ENCODE measurements at regions not wholly inside any gene's neighbourhood (a gene's known extent, or its start where the extent isn't known, plus 50 kb on each side); places are given as distances from the start of the nearest gene placed in this dataset.
"Not testable (repeated sequence)": the region's sequence is repeated elsewhere in the genome, so short reads cannot be mapped to it uniquely, and the experiment has no call there.

GRCh38 chr10:33783078-33783477 lies 448.6 kb upstream of the NRP1 start:
- Mint-ChIP-seq H3K36me3 (ENCODE audit: low read depth) (no peaks in the 10 kb centered on the region), H3K27ac (no peak overlapping the region)

GRCh38 chr10:33781606-33782395 lies 447.3 kb upstream of the NRP1 start:
- Mint-ChIP-seq H3K4me3 (no peak overlapping the region), H3K27me3 (ENCODE audit: low read depth) (no peaks in the 10 kb centered on the region), H3K36me3 (ENCODE audit: low read depth) (no peaks in the 10 kb centered on the region), H3K9me3 (peaks cover under 1% of the 10 kb centered on the region), H3K4me1 (ENCODE audit: low read depth) (no peaks in the 10 kb centered on the region), H3K27ac (no peak overlapping the region)

More at GRCh38 chr10:33783078-33783477, 448.6 kb upstream of the NRP1 start:
- Mint-ChIP-seq H3K9me3 (no peaks in the 10 kb centered on the region), H3K4me3 (no peak overlapping the region), H3K27me3 (ENCODE audit: low read depth) (no peaks in the 10 kb centered on the region), H3K4me1 (ENCODE audit: low read depth) (no peaks in the 10 kb centered on the region)

- no peaks in the 10 kb centered on the region for H3K4me1 Mint-ChIP-seq (ENCODE audit: low read depth)
- H3K27ac Mint-ChIP-seq = no peak overlapping the region
- no peak overlapping the region for H3K4me3 Mint-ChIP-seq
- H3K27me3 Mint-ChIP-seq (ENCODE audit: low read depth) = no peaks in the 10 kb centered on the region
- no peaks in the 10 kb centered on the region for H3K36me3 Mint-ChIP-seq (ENCODE audit: low read depth)
- H3K9me3 Mint-ChIP-seq = peaks cover 5% of the 10 kb centered on the region
Observed at GRCh38 chr10:33780961-33781360, 446.5 kb upstream of the NRP1 start.

GRCh38 chr10:33777223-33777622 lies 442.8 kb upstream of the NRP1 start:
- peaks cover 5% of the 10 kb centered on the region for H3K9me3 Mint-ChIP-seq
- peaks cover 3% of the 10 kb centered on the region for H3K4me1 Mint-ChIP-seq (ENCODE audit: low read depth)
- H3K27me3 Mint-ChIP-seq (ENCODE audit: low read depth) = peaks cover 3% of the 10 kb centered on the region
- H3K36me3 Mint-ChIP-seq (ENCODE audit: low read depth) = no peaks in the 10 kb centered on the region
- no peak overlapping the region for H3K27ac Mint-ChIP-seq
- H3K4me3 Mint-ChIP-seq = no peak overlapping the region

GRCh38 chr10:33776419-33777070 lies 442.1 kb upstream of the NRP1 start:
- Mint-ChIP-seq H3K9me3 (peaks cover 5% of the 10 kb centered on the region), H3K36me3 (ENCODE audit: low read depth) (no peaks in the 10 kb centered on the region), H3K27me3 (ENCODE audit: low read depth) (peaks cover 5% of the 10 kb centered on the region), H3K27ac (no peak overlapping the region), H3K4me1 (ENCODE audit: low read depth) (peaks cover 3% of the 10 kb centered on the region), H3K4me3 (no peak overlapping the region)

GRCh38 chr10:33774857-33775256 lies 440.4 kb upstream of the NRP1 start:
- Mint-ChIP-seq H3K4me3 (no peak overlapping the region), H3K4me1 (ENCODE audit: low read depth) (peaks cover 3% of the 10 kb centered on the region), H3K9me3 (peaks cover 5% of the 10 kb centered on the region), H3K27me3 (ENCODE audit: low read depth) (peaks cover 5% of the 10 kb centered on the region), H3K27ac (no peak overlapping the region), H3K36me3 (ENCODE audit: low read depth) (no peaks in the 10 kb centered on the region)

- Mint-ChIP-seq H3K9me3 (peaks cover 5% of the 10 kb centered on the region), H3K4me1 (ENCODE audit: low read depth) (peaks cover 3% of the 10 kb centered on the region), H3K36me3 (ENCODE audit: low read depth) (no peaks in the 10 kb centered on the region), H3K27me3 (ENCODE audit: low read depth) (peaks cover 5% of the 10 kb centered on the region), H3K27ac (no peak overlapping the region), H3K4me3 (no peak overlapping the region)
Observed at GRCh38 chr10:33773886-33774480, 439.5 kb upstream of the NRP1 start.

- H3K27ac Mint-ChIP-seq = no peak overlapping the region
Observed at GRCh38 chr10:33773253-33773573, 438.7 kb upstream of the NRP1 start.

GRCh38 chr10:33772370-33773252 lies 438.1 kb upstream of the NRP1 start:
- no peak overlapping the region for H3K4me3 Mint-ChIP-seq
- peaks cover 3% of the 10 kb centered on the region for H3K4me1 Mint-ChIP-seq (ENCODE audit: low read depth)

More at GRCh38 chr10:33773253-33773573, 438.7 kb upstream of the NRP1 start:
- no peak overlapping the region for H3K4me3 Mint-ChIP-seq
- peaks cover 5% of the 10 kb centered on the region for H3K9me3 Mint-ChIP-seq
- H3K36me3 Mint-ChIP-seq (ENCODE audit: low read depth) = no peaks in the 10 kb centered on the region
- peaks cover 5% of the 10 kb centered on the region for H3K27me3 Mint-ChIP-seq (ENCODE audit: low read depth)
- H3K4me1 Mint-ChIP-seq (ENCODE audit: low read depth) = peaks cover 3% of the 10 kb centered on the region

GRCh38 chr10:33771856-33772255 lies 437.4 kb upstream of the NRP1 start:
- H3K27ac Mint-ChIP-seq; H3K27me3 Mint-ChIP-seq (ENCODE audit: low read depth); H3K9me3 Mint-ChIP-seq; H3K4me3 Mint-ChIP-seq; H3K4me1 Mint-ChIP-seq (ENCODE audit: low read depth); H3K36me3 Mint-ChIP-seq (ENCODE audit: low read depth): not testable (repeated sequence)

More at GRCh38 chr10:33772370-33773252, 438.1 kb upstream of the NRP1 start:
- peaks cover 5% of the 10 kb centered on the region for H3K9me3 Mint-ChIP-seq
- no peak overlapping the region for H3K27ac Mint-ChIP-seq
- H3K36me3 Mint-ChIP-seq (ENCODE audit: low read depth) = no peaks in the 10 kb centered on the region
- peaks cover 5% of the 10 kb centered on the region for H3K27me3 Mint-ChIP-seq (ENCODE audit: low read depth)

- no peaks in the 10 kb centered on the region for H3K4me1 Mint-ChIP-seq (ENCODE audit: low read depth)
- no peaks in the 10 kb centered on the region for H3K36me3 Mint-ChIP-seq (ENCODE audit: low read depth)
- H3K27me3 Mint-ChIP-seq (ENCODE audit: low read depth) = no peaks in the 10 kb centered on the region
- H3K27ac Mint-ChIP-seq = no peak overlapping the region
- no peaks in the 10 kb centered on the region for H3K9me3 Mint-ChIP-seq
- no peak overlapping the region for H3K4me3 Mint-ChIP-seq
Observed at GRCh38 chr10:33764694-33765185, 430.3 kb upstream of the NRP1 start.

- no peak overlapping the region for H3K27ac Mint-ChIP-seq
- no peaks in the 10 kb centered on the region for H3K27me3 Mint-ChIP-seq (ENCODE audit: low read depth)
- H3K36me3 Mint-ChIP-seq (ENCODE audit: low read depth) = no peaks in the 10 kb centered on the region
- no peak overlapping the region for H3K4me3 Mint-ChIP-seq
- H3K4me1 Mint-ChIP-seq (ENCODE audit: low read depth) = no peaks in the 10 kb centered on the region
- H3K9me3 Mint-ChIP-seq = no peaks in the 10 kb centered on the region
Observed at GRCh38 chr10:33760056-33760943, 425.8 kb upstream of the NRP1 start.

GRCh38 chr10:33759191-33759590 lies 424.7 kb upstream of the NRP1 start:
- H3K27me3 Mint-ChIP-seq (ENCODE audit: low read depth) = no peaks in the 10 kb centered on the region
- H3K4me3 Mint-ChIP-seq = no peak overlapping the region
- no peaks in the 10 kb centered on the region for H3K9me3 Mint-ChIP-seq
- H3K36me3 Mint-ChIP-seq (ENCODE audit: low read depth) = no peaks in the 10 kb centered on the region
- H3K4me1 Mint-ChIP-seq (ENCODE audit: low read depth) = no peaks in the 10 kb centered on the region
- no peak overlapping the region for H3K27ac Mint-ChIP-seq
